Keratinocyte (primary cell): ENCODE measurements at regions not wholly inside any gene's neighbourhood (a gene's known extent, or its start where the extent isn't known, plus 50 kb on each side); places are given as distances from the start of the nearest gene placed in this dataset.

ENCODE experiments used
- DNase-seq: peaks from one replicate; pipeline ENCODE4 v3.0.0-alpha.2; 2011; ENCODE audit warnings: low read depth, missing footprints, low spot score
- FAIRE-seq: peaks from 2 replicates; lab custom pipeline; 2011; peaks lifted over from hg19 to GRCh38; lab: Jason Lieb, UNC
- H2AFZ ChIP-seq: 2 replicates; pipeline ENCODE4 v1.6.0; 2012; ENCODE audit warnings: low read length, control low read depth, inconsistent platforms; ENCODE audit not compliant: control insufficient read depth
- H3K27ac ChIP-seq: 2 replicates; pipeline ENCODE4 v1.5.1; 2011; ENCODE audit warnings: low read length; ENCODE audit not compliant: control insufficient read depth, insufficient read depth
- H3K27me3 ChIP-seq: 3 replicates; pipeline ENCODE4 v1.6.0; 2011; ENCODE audit warnings: low read length; ENCODE audit not compliant: control insufficient read depth, insufficient read depth; ENCODE audit errors: extremely low read depth
- H3K36me3 ChIP-seq, 2 experiments: 2 replicates in 1 of 2; 3 replicates in 1 of 2; pipeline ENCODE4 v1.5.1; 2011; ENCODE audit warnings: low read length in 2 of 2, mild to moderate bottlenecking in 1 of 2; ENCODE audit not compliant: control insufficient read depth in 2 of 2, insufficient read depth in 2 of 2; ENCODE audit errors: extremely low read depth in 1 of 2
- H3K4me1 ChIP-seq: 3 replicates; pipeline ENCODE4 v1.5.1; 2011; ENCODE audit warnings: low read length; ENCODE audit not compliant: control insufficient read depth, insufficient read depth; ENCODE audit errors: extremely low read depth
- H3K4me2 ChIP-seq: 3 replicates; pipeline ENCODE4 v1.6.0; 2011; ENCODE audit warnings: low read depth, low read length; ENCODE audit not compliant: control insufficient read depth, insufficient read depth; ENCODE audit errors: extremely low read depth
- H3K4me3 ChIP-seq, 3 experiments: fragments of 200-600 bp in 1 of 3; sonication (generic) in 1 of 3; 2 replicates in 2 of 3; 3 replicates in 1 of 3; pipeline ENCODE4 v1.5.1; 2011 to 2016; ENCODE audit warnings: low read length in 3 of 3, mild to moderate bottlenecking in 3 of 3, control low read depth in 2 of 3, inconsistent platforms in 1 of 3, low read depth in 1 of 3, mixed read lengths in 1 of 3, mixed run types in 1 of 3, moderate library complexity in 1 of 3; ENCODE audit not compliant: control insufficient read depth in 2 of 3, insufficient read depth in 2 of 3; ENCODE audit errors: extremely low read depth in 1 of 3
- H3K79me2 ChIP-seq: 2 replicates; pipeline ENCODE4 v1.6.0; 2012; ENCODE audit warnings: low read length; ENCODE audit not compliant: control insufficient read depth, insufficient read depth
- H3K9ac ChIP-seq: 3 replicates; pipeline ENCODE4 v1.6.0; 2011; ENCODE audit warnings: low read length; ENCODE audit not compliant: control insufficient read depth, insufficient read depth; ENCODE audit errors: extremely low read depth
- H3K9me1 ChIP-seq: 3 replicates; pipeline ENCODE4 v1.6.0; 2011; ENCODE audit warnings: low read length; ENCODE audit not compliant: control insufficient read depth, insufficient read depth; ENCODE audit errors: extremely low read depth
- H3K9me3 ChIP-seq: 2 replicates; pipeline ENCODE4 v1.5.1; 2012; ENCODE audit warnings: low read depth, low read length; ENCODE audit not compliant: control insufficient read depth
- H4K20me1 ChIP-seq: 3 replicates; pipeline ENCODE4 v1.6.0; 2011; ENCODE audit warnings: low read length; ENCODE audit not compliant: control insufficient read depth, insufficient read depth; ENCODE audit errors: extremely low read depth
- CTCF ChIP-seq, 3 experiments: IDR thresholded peaks in 1 of 3; conservative IDR thresholded peaks in 1 of 3; optimal IDR thresholded peaks in 1 of 3; 2 replicates in 2 of 3; 3 replicates in 1 of 3; pipeline versions ENCODE3 to v1.5.1; 2011; ENCODE audit warnings: low read length in 3 of 3, mild to moderate bottlenecking in 3 of 3, moderate library complexity in 2 of 3, control low read depth in 1 of 3, inconsistent platforms in 1 of 3; ENCODE audit not compliant: insufficient read depth in 2 of 3; ENCODE audit errors: extremely low read depth in 1 of 3
- EZH2 ChIP-seq: IDR thresholded peaks from one replicate; pipeline ENCODE4 v1.6.1; 2012; ENCODE audit warnings: inconsistent platforms, mild to moderate bottlenecking, low read length, moderate library complexity
- dilution Hi-C: fragments of 300-500 bp; cut with MboI; formaldehyde crosslinking; loops from one replicate; pipeline ENCODE4 v1.7.0; 2020; ENCODE audit warnings: low sequenced_read_pairs; ENCODE audit not compliant: extremely low pct_ligation_motif_present

GRCh38 chr7:31457551-31457950 lies 56.3 kb upstream of the ITPRID1 start:
- no peak overlapping the region for H3K4me3 ChIP-seq
- no peak overlapping the region for H3K9ac ChIP-seq
- no peaks in the 10 kb centered on the region for H3K36me3 ChIP-seq
- DNase-seq = no peak
- FAIRE-seq = no peak
- H4K20me1 ChIP-seq = no peaks in the 10 kb centered on the region
- H3K4me1 ChIP-seq = peaks cover 1% of the 10 kb centered on the region
- dilution Hi-C loops = no loop called here
- H3K4me2 ChIP-seq = no peak overlapping the region
- H2AFZ ChIP-seq = no peak overlapping the region
- H3K27ac ChIP-seq = no peak overlapping the region
- no peaks in the 10 kb centered on the region for H3K9me3 ChIP-seq
- H3K27me3 ChIP-seq = no peaks in the 10 kb centered on the region
- no peak for TF ChIP-seq EZH2
- TF ChIP-seq CTCF (optimal IDR thresholded peaks at IDR 0.05 in 1 of 3, IDR thresholded peaks at IDR 0.05 in 1 of 3, conservative IDR thresholded peaks at IDR 0.05 in 1 of 3; ENCODE audit: extremely low read depth in 1 of 3, insufficient read depth in 2 of 3, low read length in 3 of 3) = no peak
- no peaks in the 10 kb centered on the region for H3K79me2 ChIP-seq
- no peaks in the 10 kb centered on the region for H3K9me1 ChIP-seq

- H3K36me3 ChIP-seq = no peaks in the 10 kb centered on the region
Observed at GRCh38 chr7:31458203-31458602, 55.7 kb upstream of the ITPRID1 start.

More at GRCh38 chr7:31458203-31458602, 55.7 kb upstream of the ITPRID1 start:
- no peak overlapping the region for H3K9ac ChIP-seq
- H3K79me2 ChIP-seq = no peaks in the 10 kb centered on the region
- no peaks in the 10 kb centered on the region for H3K9me3 ChIP-seq
- FAIRE-seq = no peak
- dilution Hi-C loops = no loop called here
- no peak overlapping the region for H3K4me3 ChIP-seq
- H3K9me1 ChIP-seq = no peaks in the 10 kb centered on the region
- H3K27ac ChIP-seq = no peak overlapping the region
- TF ChIP-seq EZH2 = no peak
- no peak for TF ChIP-seq CTCF (optimal IDR thresholded peaks at IDR 0.05 in 1 of 3, IDR thresholded peaks at IDR 0.05 in 1 of 3, conservative IDR thresholded peaks at IDR 0.05 in 1 of 3; ENCODE audit: extremely low read depth in 1 of 3, insufficient read depth in 2 of 3, low read length in 3 of 3)
- peaks cover 5% of the 10 kb centered on the region for H3K4me1 ChIP-seq
- no peak for DNase-seq
- no peaks in the 10 kb centered on the region for H3K27me3 ChIP-seq
- no peaks in the 10 kb centered on the region for H4K20me1 ChIP-seq
- H3K4me2 ChIP-seq = no peak overlapping the region
- H2AFZ ChIP-seq = no peak overlapping the region
